CD14-positive monocyte (primary cell): ENCODE measurements at regions not wholly inside any gene's neighbourhood (a gene's known extent, or its start where the extent isn't known, plus 50 kb on each side); places are given as distances from the start of the nearest gene placed in this dataset.

Experiments used
- DNase-seq, 3 donors: peaks; one replicate each; pipeline ENCODE4 v3.0.0-alpha.2; 2011 to 2022
- H2AFZ ChIP-seq: 2 replicates; pipeline ENCODE4 v1.6.0; 2012; ENCODE audit warnings: mild to moderate bottlenecking, low read depth, low read length, inconsistent platforms; ENCODE audit not compliant: insufficient read depth, poor library complexity, severe bottlenecking
- H3K27ac ChIP-seq, 2 donors: 1 replicate in 1 of 2; 2 replicates in 1 of 2; pipeline ENCODE4 v1.5.1; 2012 to 2013; ENCODE audit warnings: low read length in 2 of 2, control low read depth in 1 of 2, inconsistent platforms in 1 of 2, low read depth in 1 of 2, mild to moderate bottlenecking in 1 of 2
- H3K27me3 ChIP-seq, 2 donors: one replicate each; pipeline versions ENCODE4 v1.6.0 to v1.6.1; 2011 to 2013; ENCODE audit warnings: low read length in 2 of 2; ENCODE audit not compliant: control insufficient read depth in 2 of 2, insufficient read depth in 2 of 2
- H3K36me3 ChIP-seq, 2 donors: replicated peaks in 1 of 2; 1 replicate in 1 of 2; 2 replicates in 1 of 2; pipeline versions ENCODE4 v1.5.1 to v1.6.1; 2012 to 2013; ENCODE audit warnings: low read length in 2 of 2, control low read depth in 1 of 2, inconsistent platforms in 1 of 2, mild to moderate bottlenecking in 1 of 2; ENCODE audit not compliant: insufficient read depth in 2 of 2, control insufficient read depth in 1 of 2
- H3K4me1 ChIP-seq, 2 donors: 1 replicate in 1 of 2; 2 replicates in 1 of 2; pipeline versions ENCODE4 v1.5.1 to v1.6.1; 2012 to 2013; ENCODE audit warnings: low read length in 2 of 2, control low read depth in 1 of 2, inconsistent platforms in 1 of 2, mild to moderate bottlenecking in 1 of 2, moderate library complexity in 1 of 2; ENCODE audit not compliant: insufficient read depth in 2 of 2, control insufficient read depth in 1 of 2
- H3K4me2 ChIP-seq: replicated peaks from 2 replicates; pipeline ENCODE3; 2012; ENCODE audit warnings: low read length, moderate library complexity, mild to moderate bottlenecking; ENCODE audit not compliant: poor library complexity, severe bottlenecking; ENCODE audit errors: extremely low read depth
- H3K4me3 ChIP-seq, 3 experiments: fragments of 200-600 bp in 1 of 3; sonication (generic) in 1 of 3; replicated peaks in 1 of 3; 1 replicate in 2 of 3; 2 replicates in 1 of 3; pipeline ENCODE4 v1.5.1; 2011 to 2013; ENCODE audit warnings: low read length in 3 of 3, mild to moderate bottlenecking in 3 of 3, control low read depth in 2 of 3, low read depth in 2 of 3, inconsistent platforms in 1 of 3, moderate library complexity in 1 of 3
- H3K79me2 ChIP-seq: 2 replicates; pipeline ENCODE4 v1.6.0; 2012; ENCODE audit warnings: mild to moderate bottlenecking, control low read depth, inconsistent platforms, low read length, moderate library complexity; ENCODE audit not compliant: insufficient read depth
- H3K9ac ChIP-seq: 2 replicates; pipeline ENCODE4 v1.6.0; 2017; ENCODE audit warnings: low read length, mild to moderate bottlenecking; ENCODE audit not compliant: insufficient read depth, poor library complexity, severe bottlenecking
- H3K9me3 ChIP-seq, 2 donors: replicated peaks in 1 of 2; 1 replicate in 1 of 2; 2 replicates in 1 of 2; pipeline versions ENCODE4 v1.5.1 to v1.6.1; 2012 to 2013; ENCODE audit warnings: low read length in 2 of 2, control low read depth in 1 of 2; ENCODE audit not compliant: control insufficient read depth in 1 of 2, insufficient read depth in 1 of 2
- H4K20me1 ChIP-seq: 2 replicates; pipeline ENCODE4 v1.6.0; 2012; ENCODE audit warnings: mild to moderate bottlenecking, low read length, control low read depth, moderate library complexity; ENCODE audit not compliant: insufficient read depth
- H3K27ac Mint-ChIP-seq, 7 donors: one replicate each; pipeline ENCODE4 v1.8.0; 2020; ENCODE audit warnings: mild to moderate bottlenecking in 7 of 7, mixed read lengths in 7 of 7, moderate library complexity in 6 of 7, inconsistent platforms in 2 of 7
- H3K27me3 Mint-ChIP-seq, 3 donors: one replicate each; pipeline ENCODE4 v1.8.0; 2021 to 2022; ENCODE audit warnings: low read depth in 3 of 3, mild to moderate bottlenecking in 3 of 3, mixed read lengths in 3 of 3, moderate library complexity in 3 of 3, inconsistent platforms in 1 of 3
- H3K36me3 Mint-ChIP-seq, 2 donors: one replicate each; pipeline ENCODE4 v1.8.0; 2020; ENCODE audit warnings: mixed read lengths in 2 of 2, inconsistent platforms in 1 of 2, mild to moderate bottlenecking in 1 of 2
- H3K4me1 Mint-ChIP-seq: one replicate; pipeline ENCODE4 v1.8.0; 2020; ENCODE audit warnings: mild to moderate bottlenecking, mixed read lengths
- H3K4me3 Mint-ChIP-seq, 2 donors: one replicate each; pipeline ENCODE4 v1.8.0; 2020; ENCODE audit warnings: mild to moderate bottlenecking in 2 of 2, mixed read lengths in 2 of 2, moderate library complexity in 1 of 2
- H3K9me3 Mint-ChIP-seq, 7 donors: one replicate each; pipeline ENCODE4 v1.8.0; 2020 to 2022; ENCODE audit warnings: mixed read lengths in 7 of 7, mild to moderate bottlenecking in 6 of 7, moderate library complexity in 6 of 7, inconsistent platforms in 2 of 7
- CTCF ChIP-seq: fragments of 200-600 bp; IDR thresholded peaks from one replicate; pipeline ENCODE4 v1.8.0; 2022; ENCODE audit warnings: antibody characterized with exemption, mild to moderate bottlenecking
- whole genome bisulfite sequencing: methylation state at CpG from one replicate; pipeline ENCODE4 v1.1.5; 2013; ENCODE audit warnings: missing lambda C conversion rate; ENCODE audit not compliant: insufficient coverage; 5-methylcytosine and 5-hydroxymethylcytosine counted together
- intact Hi-C, 2 donors: fragments of 100-400 bp; cut with micrococcal nuclease; formaldehyde crosslinking; loops; one replicate each; pipeline versions ENCODE4 v1.15.0 to v1.15.1; 2023

- no peak overlapping the region for H3K4me3 ChIP-seq
- no CpG with 5 or more reads among the region's 3 CpGs for WGBS
- Mint-ChIP-seq H3K4me1 (peaks cover 5% of the 10 kb centered on the region), H3K36me3 (no peaks in the 10 kb centered on the region), H3K9me3 (peaks cover 0 to 14% (median 7%) of the 10 kb centered on the region in 7 donors), H3K27ac (no peak overlapping the region), H3K27me3 (no peaks in the 10 kb centered on the region), H3K4me3 (no peak overlapping the region)
- H2AFZ ChIP-seq = no peak overlapping the region
- H3K9ac ChIP-seq = no peak overlapping the region
- intact Hi-C loops = no loop called here
- H3K4me2 ChIP-seq = no peak overlapping the region
- no peaks in the 10 kb centered on the region for H4K20me1 ChIP-seq
- no peaks in the 10 kb centered on the region for H3K27me3 ChIP-seq
- peaks cover 0 to 8% of the 10 kb centered on the region in 2 donors for H3K9me3 ChIP-seq
- no peak overlapping the region for H3K27ac ChIP-seq
- peak in 1 of 3 donors; percentile 10 for DNase-seq
- no peaks in the 10 kb centered on the region for H3K4me1 ChIP-seq
- no peaks in the 10 kb centered on the region for H3K36me3 ChIP-seq
- no peaks in the 10 kb centered on the region for H3K79me2 ChIP-seq
- no peak for TF ChIP-seq CTCF
Measured at GRCh38 chr6:155880900-155881299, 425.3 kb upstream of the NOX3 start.

GRCh38 chr6:155872961-155873360 is 417.3 kb upstream of the NOX3 start:
- intact Hi-C loops = no loop called here
- H3K4me3 Mint-ChIP-seq = no peak overlapping the region
- H3K4me1 Mint-ChIP-seq = peaks cover 2% of the 10 kb centered on the region
- Histone ChIP-seq H3K4me3 (no peak overlapping the region), H3K9ac (no peak overlapping the region), H3K36me3 (no peaks in the 10 kb centered on the region), H3K4me1 (no peaks in the 10 kb centered on the region), H3K79me2 (no peaks in the 10 kb centered on the region), H3K27ac (no peak overlapping the region), H2AFZ (no peak overlapping the region), H4K20me1 (no peaks in the 10 kb centered on the region), H3K4me2 (no peak overlapping the region), H3K9me3 (no peaks in the 10 kb centered on the region), H3K27me3 (no peaks in the 10 kb centered on the region)
- H3K9me3 Mint-ChIP-seq = peaks cover 0 to 12% (median 2%) of the 10 kb centered on the region in 7 donors
- no peaks in the 10 kb centered on the region for H3K36me3 Mint-ChIP-seq
- no peak for DNase-seq
- peak overlapping the region in 1 of 7 donors; percentile 40 for H3K27ac Mint-ChIP-seq
- TF ChIP-seq CTCF = no peak
- WGBS = 79% methylated on average over 6 of the region's 6 CpGs
- H3K27me3 Mint-ChIP-seq = no peaks in the 10 kb centered on the region
